ENCODE measurements at regions not wholly inside any gene's neighbourhood (a gene's known extent, or its start where the extent isn't known, plus 50 kb on each side); places are given as distances from the start of the nearest gene placed in this dataset.

GRCh38 chr18:47587587-47587986 is 336.1 kb upstream of the SKOR2 start:
- H3K36me3 ChIP-seq (replicated peaks in 1 of 2; ENCODE audit: control insufficient read depth in 1 of 2, insufficient read depth in 2 of 2, low read length in 2 of 2) = no peaks in the 10 kb centered on the region
- H3K27me3 ChIP-seq (ENCODE audit: control insufficient read depth in 2 of 2, insufficient read depth in 2 of 2, low read length in 2 of 2) = no peaks in the 10 kb centered on the region
- no peaks in the 10 kb centered on the region for H3K4me1 Mint-ChIP-seq
- H3K9ac ChIP-seq (ENCODE audit: insufficient read depth, low read length, poor library complexity, severe bottlenecking) = no peak overlapping the region
- H3K9me3 ChIP-seq (replicated peaks in 1 of 2; ENCODE audit: control insufficient read depth in 1 of 2, insufficient read depth in 1 of 2, low read length in 2 of 2) = no peaks in the 10 kb centered on the region
- intact Hi-C loops (cut with micrococcal nuclease) = no loop called here
- no peaks in the 10 kb centered on the region for H3K4me1 ChIP-seq (ENCODE audit: control insufficient read depth in 1 of 2, insufficient read depth in 2 of 2, low read length in 2 of 2)
- 80% methylated on average over 1 of the region's 2 CpGs for WGBS (ENCODE audit: insufficient coverage)
- H4K20me1 ChIP-seq (ENCODE audit: insufficient read depth, low read length) = no peaks in the 10 kb centered on the region
- peaks cover 0 to 3% (median 1%) of the 10 kb centered on the region in 7 donors for H3K9me3 Mint-ChIP-seq
- H3K4me3 ChIP-seq (replicated peaks in 1 of 3; ENCODE audit: low read depth in 2 of 3, low read length in 3 of 3) = no peak overlapping the region
- H3K27me3 Mint-ChIP-seq (ENCODE audit: low read depth in 3 of 3) = peaks cover 3 to 4% (median 4%) of the 10 kb centered on the region in 3 donors
- no peak overlapping the region for H3K4me3 Mint-ChIP-seq
- H3K4me2 ChIP-seq (replicated peaks; ENCODE audit: extremely low read depth, low read length, poor library complexity, severe bottlenecking) = no peak overlapping the region
- no peak for DNase-seq
- no peaks in the 10 kb centered on the region for H3K79me2 ChIP-seq (ENCODE audit: insufficient read depth, low read length)
- no peak overlapping the region for H3K27ac Mint-ChIP-seq
- H3K36me3 Mint-ChIP-seq = no peaks in the 10 kb centered on the region
- no peak overlapping the region for H2AFZ ChIP-seq (ENCODE audit: insufficient read depth, low read depth, low read length, poor library complexity, severe bottlenecking)
- no peak for TF ChIP-seq CTCF (IDR thresholded peaks at IDR 0.05)
- no peak overlapping the region for H3K27ac ChIP-seq (ENCODE audit: low read depth in 1 of 2, low read length in 2 of 2)

- H3K4me1 Mint-ChIP-seq = no peaks in the 10 kb centered on the region
- TF ChIP-seq CTCF (IDR thresholded peaks at IDR 0.05) = no peak
- Histone ChIP-seq H3K27me3 (ENCODE audit: control insufficient read depth in 2 of 2, insufficient read depth in 2 of 2, low read length in 2 of 2) (no peaks in the 10 kb centered on the region), H3K4me2 (replicated peaks; ENCODE audit: extremely low read depth, low read length, poor library complexity, severe bottlenecking) (no peak overlapping the region), H3K4me1 (ENCODE audit: control insufficient read depth in 1 of 2, insufficient read depth in 2 of 2, low read length in 2 of 2) (no peaks in the 10 kb centered on the region), H3K9me3 (replicated peaks in 1 of 2; ENCODE audit: control insufficient read depth in 1 of 2, insufficient read depth in 1 of 2, low read length in 2 of 2) (no peaks in the 10 kb centered on the region), H4K20me1 (ENCODE audit: insufficient read depth, low read length) (no peaks in the 10 kb centered on the region), H3K27ac (ENCODE audit: low read depth in 1 of 2, low read length in 2 of 2) (no peak overlapping the region), H2AFZ (ENCODE audit: insufficient read depth, low read depth, low read length, poor library complexity, severe bottlenecking) (no peak overlapping the region), H3K79me2 (ENCODE audit: insufficient read depth, low read length) (no peaks in the 10 kb centered on the region), H3K9ac (ENCODE audit: insufficient read depth, low read length, poor library complexity, severe bottlenecking) (no peak overlapping the region), H3K4me3 (replicated peaks in 1 of 3; ENCODE audit: low read depth in 2 of 3, low read length in 3 of 3) (no peak overlapping the region), H3K36me3 (replicated peaks in 1 of 2; ENCODE audit: control insufficient read depth in 1 of 2, insufficient read depth in 2 of 2, low read length in 2 of 2) (no peaks in the 10 kb centered on the region)
- no peak for DNase-seq
- WGBS (ENCODE audit: insufficient coverage) = 83% methylated on average over 1 of the region's 2 CpGs
- intact Hi-C loops (cut with micrococcal nuclease) = no loop called here
- H3K27ac Mint-ChIP-seq = no peak overlapping the region
- peaks cover 2 to 4% (median 3%) of the 10 kb centered on the region in 3 donors for H3K27me3 Mint-ChIP-seq (ENCODE audit: low read depth in 3 of 3)
- H3K36me3 Mint-ChIP-seq = no peaks in the 10 kb centered on the region
- H3K4me3 Mint-ChIP-seq = no peak overlapping the region
- peaks cover 0 to 3% (median 0%) of the 10 kb centered on the region in 7 donors for H3K9me3 Mint-ChIP-seq
Observed at GRCh38 chr18:47586418-47587070, 335.1 kb upstream of the SKOR2 start.
